Gastrocnemius medialis (tissue), 4 donors: ENCODE measurements at regions not wholly inside any gene's neighbourhood (a gene's known extent, or its start where the extent isn't known, plus 50 kb on each side); places are given as distances from the start of the nearest gene placed in this dataset.

Experiments
- ATAC-seq, 2 donors: fragments of 150-250 bp; one replicate each; pipeline ENCODE4 v1.9.1; 2016
- DNase-seq, 2 donors: peaks; one replicate each; pipeline ENCODE4 v3.0.0-alpha.2; 2019
- H3K27ac ChIP-seq, 4 donors: fragments of 200-600 bp; sonication (generic); 1 replicate in 1 of 4; 2 replicates in 3 of 4; pipeline ENCODE4 v1.5.1; 2016 to 2018; ENCODE audit warnings: mild to moderate bottlenecking in 2 of 4, moderate library complexity in 1 of 4
- H3K27me3 ChIP-seq, 3 donors: fragments of 200-600 bp; sonication (generic) in 2 of 3; 1 replicate in 1 of 3; 2 replicates in 2 of 3; pipeline versions ENCODE4 v1.5.1 to v1.6.0; 2016 to 2019; ENCODE audit warnings: mild to moderate bottlenecking in 1 of 3, moderate library complexity in 1 of 3
- H3K36me3 ChIP-seq, 2 donors: fragments of 200-600 bp; sonication (generic) in 1 of 2; one replicate each; pipeline ENCODE4 v1.5.1; 2017 to 2018
- H3K4me1 ChIP-seq, 2 donors: fragments of 200-600 bp; sonication (generic) in 1 of 2; one replicate each; pipeline ENCODE4 v1.5.1; 2016 to 2017; ENCODE audit warnings: mild to moderate bottlenecking in 2 of 2
- H3K4me3 ChIP-seq, 4 donors: fragments of 200-600 bp; sonication (generic) in 3 of 4; 1 replicate in 1 of 4; 2 replicates in 3 of 4; pipeline ENCODE4 v1.5.1; 2016 to 2019; ENCODE audit warnings: mild to moderate bottlenecking in 2 of 4
- H3K9me3 ChIP-seq, 3 donors: fragments of 200-600 bp; sonication (generic) in 2 of 3; 1 replicate in 1 of 3; 2 replicates in 2 of 3; pipeline ENCODE4 v1.5.1; 2016 to 2019
- POLR2A ChIP-seq, 2 donors: fragments of 450-650 bp; IDR thresholded peaks; one replicate each; pipeline ENCODE4 v1.6.1; 2017; ENCODE audit warnings: antibody characterized with exemption in 2 of 2, mild to moderate bottlenecking in 2 of 2, moderate library complexity in 2 of 2
- in situ Hi-C, 4 donors: fragments of 200-750 bp; cut with MboI; loops; one replicate each; pipeline versions ENCODE4 v1.15.0 to v1.8.0; 2017; ENCODE audit warnings: low sequenced_read_pairs in 4 of 4
- intact Hi-C: fragments of 100-400 bp; cut with DNase I; formaldehyde crosslinking; loops from one replicate; pipeline ENCODE4 v1.15.1; 2023; ENCODE audit warnings: low total_unique reads
- TF ChIP-seq, protein P1 (sequence below), 5 experiments: fragments of 450-650 bp in 3 of 5; fragments of 200-600 bp in 2 of 5; sonication (generic) in 2 of 5; IDR thresholded peaks in 4 of 5; conservative IDR thresholded peaks in 1 of 5; 1 replicate in 4 of 5; 2 replicates in 1 of 5; pipeline ENCODE4 v1.5.1; 2016 to 2019; ENCODE audit warnings: antibody characterized with exemption in 5 of 5, mild to moderate bottlenecking in 3 of 5, moderate library complexity in 3 of 5

DNA sequence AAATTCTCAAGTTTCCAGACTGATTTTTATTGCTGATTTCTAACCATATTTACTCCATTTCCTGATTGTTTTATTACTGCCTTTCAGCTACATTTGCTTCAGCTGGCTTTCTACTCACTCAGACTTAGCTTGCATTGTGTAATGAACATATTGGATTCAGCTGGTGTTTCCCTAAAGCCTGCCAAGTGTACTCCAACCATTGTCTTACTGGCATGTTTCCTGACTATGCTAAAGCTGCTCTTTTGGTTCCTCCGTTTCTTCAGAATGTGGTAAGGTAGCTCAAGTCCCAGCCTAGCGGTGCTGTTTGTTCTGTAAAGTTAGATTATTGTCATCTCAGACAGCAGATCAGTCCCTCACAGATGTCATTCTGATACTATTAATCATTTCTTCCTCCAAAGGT is 53.1 kb upstream of the GLRA2 start:
- intact Hi-C loops: no loop called here
- no peak overlapping the region for H3K4me3 ChIP-seq
- no peaks in the 10 kb centered on the region for H3K9me3 ChIP-seq
- no peaks in the 10 kb centered on the region for H3K4me1 ChIP-seq
- TF ChIP-seq POLR2A (IDR thresholded peaks at IDR 0.05): no peak
- TF ChIP-seq, protein P1, sequence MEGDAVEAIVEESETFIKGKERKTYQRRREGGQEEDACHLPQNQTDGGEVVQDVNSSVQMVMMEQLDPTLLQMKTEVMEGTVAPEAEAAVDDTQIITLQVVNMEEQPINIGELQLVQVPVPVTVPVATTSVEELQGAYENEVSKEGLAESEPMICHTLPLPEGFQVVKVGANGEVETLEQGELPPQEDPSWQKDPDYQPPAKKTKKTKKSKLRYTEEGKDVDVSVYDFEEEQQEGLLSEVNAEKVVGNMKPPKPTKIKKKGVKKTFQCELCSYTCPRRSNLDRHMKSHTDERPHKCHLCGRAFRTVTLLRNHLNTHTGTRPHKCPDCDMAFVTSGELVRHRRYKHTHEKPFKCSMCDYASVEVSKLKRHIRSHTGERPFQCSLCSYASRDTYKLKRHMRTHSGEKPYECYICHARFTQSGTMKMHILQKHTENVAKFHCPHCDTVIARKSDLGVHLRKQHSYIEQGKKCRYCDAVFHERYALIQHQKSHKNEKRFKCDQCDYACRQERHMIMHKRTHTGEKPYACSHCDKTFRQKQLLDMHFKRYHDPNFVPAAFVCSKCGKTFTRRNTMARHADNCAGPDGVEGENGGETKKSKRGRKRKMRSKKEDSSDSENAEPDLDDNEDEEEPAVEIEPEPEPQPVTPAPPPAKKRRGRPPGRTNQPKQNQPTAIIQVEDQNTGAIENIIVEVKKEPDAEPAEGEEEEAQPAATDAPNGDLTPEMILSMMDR (IDR thresholded peaks at IDR 0.05 in 4 of 5, conservative IDR thresholded peaks at IDR 0.05 in 1 of 5): no peak
- ATAC-seq (no peak), DNase-seq (no peak)
- in situ Hi-C loops: no loop called here
- H3K27ac ChIP-seq: no peak overlapping the region
- no peaks in the 10 kb centered on the region for H3K36me3 ChIP-seq
- H3K27me3 ChIP-seq: no peaks in the 10 kb centered on the region

DNA sequence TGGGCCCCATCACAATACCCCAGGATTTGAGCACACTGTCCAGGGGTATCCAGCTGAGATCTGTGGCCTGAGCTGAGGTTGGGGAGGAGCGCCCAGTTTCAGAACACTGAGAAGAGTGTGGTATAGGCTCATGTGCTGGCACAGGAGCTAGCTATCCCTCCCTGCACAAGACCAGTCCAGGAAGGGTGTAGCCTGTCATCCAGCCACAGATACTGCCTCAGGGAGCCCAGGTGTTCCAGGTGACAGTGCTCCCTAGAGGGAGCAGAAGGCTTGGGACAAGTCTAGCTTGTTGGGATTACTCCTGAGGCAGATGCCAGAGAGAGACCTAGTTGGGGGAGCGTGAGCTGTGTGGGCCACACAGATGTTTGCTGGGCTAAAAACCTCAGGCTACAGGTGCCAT is 79.6 kb upstream of the GLRA2 start:
- intact Hi-C loops: no loop called here
- Histone ChIP-seq H3K36me3 (no peaks in the 10 kb centered on the region), H3K9me3 (no peaks in the 10 kb centered on the region), H3K27ac (no peak overlapping the region), H3K27me3 (no peaks in the 10 kb centered on the region), H3K4me3 (no peak overlapping the region), H3K4me1 (no peaks in the 10 kb centered on the region)
- in situ Hi-C loops: loop anchor here in 1 of 4 donors (25.0 kb wide), 1 partner anchor 87 kb away; no protein-coding TSS in a partner anchor
- TF ChIP-seq, protein P1 (IDR thresholded peaks at IDR 0.05 in 4 of 5, conservative IDR thresholded peaks at IDR 0.05 in 1 of 5): no peak
- no peak for TF ChIP-seq POLR2A (IDR thresholded peaks at IDR 0.05)
- ATAC-seq (no peak), DNase-seq (no peak)

DNA sequence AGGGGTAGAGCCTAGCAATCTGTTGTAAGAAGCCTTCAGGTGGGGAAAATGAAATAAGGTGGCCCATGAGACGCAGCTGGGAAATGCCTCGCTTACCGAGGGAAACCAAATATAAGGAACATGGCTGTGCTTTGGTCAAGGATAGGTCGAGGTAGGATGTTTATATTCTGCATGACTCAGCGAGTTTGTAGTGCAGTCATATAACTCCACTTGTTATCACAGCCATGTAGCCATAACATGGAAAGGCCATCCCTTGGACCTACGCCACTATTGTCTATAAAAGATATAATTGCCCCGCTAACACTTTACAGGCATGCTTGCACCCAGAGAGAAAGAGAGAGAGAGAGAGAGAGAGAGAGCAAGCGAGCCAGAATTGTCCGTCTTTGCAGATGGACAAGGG is 80.9 kb upstream of the GLRA2 start:
- TF ChIP-seq POLR2A (IDR thresholded peaks at IDR 0.05): no peak
- TF ChIP-seq, protein P1 (IDR thresholded peaks at IDR 0.05 in 4 of 5, conservative IDR thresholded peaks at IDR 0.05 in 1 of 5): no peak
- Histone ChIP-seq H3K36me3 (no peaks in the 10 kb centered on the region), H3K27ac (no peak overlapping the region), H3K4me3 (no peak overlapping the region), H3K27me3 (no peaks in the 10 kb centered on the region), H3K4me1 (no peaks in the 10 kb centered on the region), H3K9me3 (no peaks in the 10 kb centered on the region)
- DNase-seq: no peak
- in situ Hi-C loops (no loop called here), intact Hi-C loops (no loop called here)
- ATAC-seq: no peak

DNA sequence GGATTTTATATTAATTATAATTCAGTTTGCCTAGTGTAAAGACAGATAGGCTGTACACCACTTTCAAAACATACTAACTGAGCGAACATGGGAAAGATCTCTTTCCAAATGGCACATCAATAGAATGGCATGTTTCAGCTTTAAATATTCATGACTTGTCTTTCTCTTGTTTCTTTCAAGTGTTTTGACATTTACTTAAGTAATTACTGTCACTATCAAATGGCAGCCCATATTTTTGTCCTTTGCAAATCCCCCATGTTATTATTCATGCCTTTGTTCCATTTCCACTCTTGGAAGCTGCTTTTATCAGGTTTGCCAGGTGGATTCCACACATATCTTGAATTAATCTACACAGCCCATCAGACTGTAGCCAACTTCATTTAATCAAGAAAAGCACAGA is 89.2 kb upstream of the GLRA2 start:
- H3K36me3 ChIP-seq: no peaks in the 10 kb centered on the region
- H3K4me1 ChIP-seq: no peaks in the 10 kb centered on the region
- ATAC-seq (no peak), DNase-seq (no peak)
- H3K27me3 ChIP-seq: no peaks in the 10 kb centered on the region
- in situ Hi-C loops (no loop called here), intact Hi-C loops (no loop called here)
- no peaks in the 10 kb centered on the region for H3K9me3 ChIP-seq
- TF ChIP-seq POLR2A (IDR thresholded peaks at IDR 0.05): no peak
- H3K4me3 ChIP-seq: no peak overlapping the region
- no peak overlapping the region for H3K27ac ChIP-seq

DNA sequence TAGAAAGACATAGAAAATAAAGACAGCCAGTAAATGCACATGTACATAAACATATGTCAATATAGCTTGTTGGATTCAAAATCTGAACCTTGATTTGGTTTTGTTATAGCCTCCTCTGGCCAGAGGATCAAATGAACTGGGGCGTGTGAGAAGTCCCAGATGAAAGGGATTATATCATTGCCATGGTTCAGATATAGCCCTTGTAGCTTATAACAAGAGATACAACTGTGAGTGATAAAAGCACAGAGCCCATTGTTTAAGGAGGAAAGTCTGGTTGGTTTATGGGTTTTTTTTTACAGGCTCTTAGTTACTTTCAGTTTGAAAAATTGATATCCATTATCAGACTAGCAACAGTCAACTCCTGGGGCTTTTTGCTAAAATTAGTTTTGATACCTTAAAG is 101.7 kb upstream of the GLRA2 start:
- in situ Hi-C loops: no loop called here
- TF ChIP-seq, protein P1 (IDR thresholded peaks at IDR 0.05 in 4 of 5, conservative IDR thresholded peaks at IDR 0.05 in 1 of 5): no peak
- no peak for TF ChIP-seq POLR2A (IDR thresholded peaks at IDR 0.05)
- Histone ChIP-seq H3K27ac (no peak overlapping the region), H3K4me3 (no peak overlapping the region), H3K36me3 (no peaks in the 10 kb centered on the region), H3K27me3 (no peaks in the 10 kb centered on the region), H3K9me3 (no peaks in the 10 kb centered on the region), H3K4me1 (no peaks in the 10 kb centered on the region)
- DNase-seq: no peak
- ATAC-seq: no peak
- intact Hi-C loops: no loop called here
